GM12878 (cell line): ENCODE measurements at regions not wholly inside any gene's neighbourhood (a gene's known extent, or its start where the extent isn't known, plus 50 kb on each side); places are given as distances from the start of the nearest gene placed in this dataset.

Source experiments
- BRCA1 ChIP-seq: IDR thresholded peaks from 2 replicates; pipeline ENCODE4 v1.6.1; 2011; ENCODE audit warnings: low read depth, low read length, improper control_type of control experiment
- CREB1 ChIP-seq: IDR thresholded peaks from 2 replicates; pipeline ENCODE4 v1.6.1; 2012; ENCODE audit warnings: low read depth, mild to moderate bottlenecking, inconsistent platforms
- CTCF ChIP-seq, 3 experiments: IDR thresholded peaks in 2 of 3; conservative IDR thresholded peaks in 1 of 3; 2 replicates each; pipeline ENCODE4 v1.5.1; 2011; ENCODE audit warnings: low read depth in 3 of 3, low read length in 3 of 3, mild to moderate bottlenecking in 3 of 3, control low read depth in 2 of 3, moderate library complexity in 2 of 3, inconsistent platforms in 1 of 3, mixed read lengths in 1 of 3; ENCODE audit not compliant: control insufficient read depth in 2 of 3, insufficient read depth in 1 of 3; ENCODE audit errors: extremely low read depth in 1 of 3
- EP300 ChIP-seq, 2 experiments: fragments of 150-350 bp in 1 of 2; IDR thresholded peaks; 2 replicates each; pipeline ENCODE4 v1.6.1; 2011 to 2012; ENCODE audit warnings: low read depth in 2 of 2, low read length in 2 of 2, borderline replicate concordance in 1 of 2, improper control_type of control experiment in 1 of 2, inconsistent platforms in 1 of 2; ENCODE audit not compliant: control insufficient read depth in 1 of 2
- HDGF ChIP-seq: fragments of 450-650 bp; IDR thresholded peaks from 2 replicates; pipeline ENCODE4 v1.6.1; 2016; ENCODE audit warnings: antibody characterized with exemption
- MYC ChIP-seq: IDR thresholded peaks from 2 replicates; pipeline ENCODE4 v1.6.1; 2011; ENCODE audit warnings: mild to moderate bottlenecking, low read length, moderate library complexity, inconsistent platforms; ENCODE audit not compliant: insufficient read depth, insufficient replicate concordance, insufficient read length, severe bottlenecking
- NR2C2 ChIP-seq: IDR thresholded peaks from 2 replicates; pipeline ENCODE4 v1.6.1; 2011; ENCODE audit warnings: borderline replicate concordance, low read depth; ENCODE audit not compliant: control insufficient read depth, insufficient read length
- POLR2A ChIP-seq: IDR thresholded peaks from 2 replicates; pipeline ENCODE4 v1.6.1; 2011; ENCODE audit warnings: low read depth, mild to moderate bottlenecking, low read length
- POLR2AphosphoS5 ChIP-seq: IDR thresholded peaks from 2 replicates; pipeline ENCODE4 v1.6.1; 2011; ENCODE audit warnings: mild to moderate bottlenecking, low read length, inconsistent platforms
- RELB ChIP-seq: fragments of 450-650 bp; IDR thresholded peaks from 2 replicates; pipeline ENCODE4 v1.6.1; 2017; ENCODE audit warnings: low read depth, mild to moderate bottlenecking, moderate library complexity
- SPI1 ChIP-seq: IDR thresholded peaks from 2 replicates; pipeline ENCODE4 v1.6.1; 2011; ENCODE audit warnings: low read depth, mild to moderate bottlenecking, low read length, moderate library complexity, borderline replicate concordance; ENCODE audit not compliant: insufficient read depth
- YY1 ChIP-seq: IDR thresholded peaks from 2 replicates; pipeline ENCODE4 v1.6.1; 2011; ENCODE audit warnings: low read depth, mild to moderate bottlenecking, low read length
- ZNF24 ChIP-seq: fragments of 450-650 bp; IDR thresholded peaks from 2 replicates; pipeline ENCODE4 v1.6.1; 2017; ENCODE audit warnings: antibody characterized with exemption, mild to moderate bottlenecking
- TF ChIP-seq, protein P1 (sequence below): IDR thresholded peaks from 2 replicates; pipeline ENCODE4 v1.6.1; 2012; ENCODE audit warnings: low read length, inconsistent platforms

GRCh38 chr2:172336681-172337080, 90.7 kb upstream of the ITGA6 start:
- TF ChIP-seq POLR2AphosphoS5 (no peak), CTCF (IDR thresholded peaks at IDR 0.05 in 2 of 3, conservative IDR thresholded peaks at IDR 0.05 in 1 of 3; ENCODE audit: control insufficient read depth in 2 of 3, extremely low read depth in 1 of 3, insufficient read depth in 1 of 3, low read depth in 3 of 3, low read length in 3 of 3) (no peak), SPI1 (no peak), CREB1 (no peak), RELB (no peak), EP300 (IDR thresholded peaks at IDR 0.05; ENCODE audit: borderline replicate concordance in 1 of 2, control insufficient read depth in 1 of 2, low read depth in 2 of 2, low read length in 2 of 2) (no peak), HDGF (no peak), MYC (no peak), BRCA1 (no peak), POLR2A (no peak), YY1 (no peak), ZNF24 (no peak), NR2C2 (no peak)
- TF ChIP-seq, protein P1, sequence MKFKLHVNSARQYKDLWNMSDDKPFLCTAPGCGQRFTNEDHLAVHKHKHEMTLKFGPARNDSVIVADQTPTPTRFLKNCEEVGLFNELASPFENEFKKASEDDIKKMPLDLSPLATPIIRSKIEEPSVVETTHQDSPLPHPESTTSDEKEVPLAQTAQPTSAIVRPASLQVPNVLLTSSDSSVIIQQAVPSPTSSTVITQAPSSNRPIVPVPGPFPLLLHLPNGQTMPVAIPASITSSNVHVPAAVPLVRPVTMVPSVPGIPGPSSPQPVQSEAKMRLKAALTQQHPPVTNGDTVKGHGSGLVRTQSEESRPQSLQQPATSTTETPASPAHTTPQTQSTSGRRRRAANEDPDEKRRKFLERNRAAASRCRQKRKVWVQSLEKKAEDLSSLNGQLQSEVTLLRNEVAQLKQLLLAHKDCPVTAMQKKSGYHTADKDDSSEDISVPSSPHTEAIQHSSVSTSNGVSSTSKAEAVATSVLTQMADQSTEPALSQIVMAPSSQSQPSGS: no peak
